Keratinocyte (primary cell): ENCODE measurements at regions not wholly inside any gene's neighbourhood (a gene's known extent, or its start where the extent isn't known, plus 50 kb on each side); places are given as distances from the start of the nearest gene placed in this dataset.

Experiments
- EZH2 ChIP-seq: IDR thresholded peaks from one replicate; pipeline ENCODE4 v1.6.1; 2012; ENCODE audit warnings: inconsistent platforms, mild to moderate bottlenecking, low read length, moderate library complexity
- TF ChIP-seq, protein P1 (sequence below), 3 experiments: IDR thresholded peaks in 1 of 3; conservative IDR thresholded peaks in 1 of 3; optimal IDR thresholded peaks in 1 of 3; 2 replicates in 2 of 3; 3 replicates in 1 of 3; pipeline versions ENCODE3 to v1.5.1; 2011; ENCODE audit warnings: low read length in 3 of 3, mild to moderate bottlenecking in 3 of 3, moderate library complexity in 2 of 3, control low read depth in 1 of 3, inconsistent platforms in 1 of 3; ENCODE audit not compliant: insufficient read depth in 2 of 3; ENCODE audit errors: extremely low read depth in 1 of 3

DNA sequence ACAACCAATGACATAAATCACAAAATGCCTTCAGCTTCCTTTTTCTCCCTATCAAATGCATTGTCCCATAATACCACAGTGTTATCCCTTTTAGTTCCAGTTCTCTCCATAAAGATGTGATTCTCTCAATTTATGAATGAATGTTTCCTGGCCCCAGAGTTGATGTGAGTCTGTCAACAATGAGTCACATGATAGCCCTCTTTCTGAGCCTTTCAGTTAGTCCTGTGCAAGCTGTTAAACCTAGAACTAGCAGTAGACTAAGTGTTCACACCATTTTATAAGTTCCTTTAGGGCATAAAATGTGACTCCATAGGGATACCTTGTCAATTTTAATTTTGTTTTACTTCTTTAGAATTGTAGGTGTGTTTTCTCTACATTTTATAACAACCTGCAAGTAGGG lies 129.5 kb downstream of the PABPC4L start:
- TF ChIP-seq, protein P1, sequence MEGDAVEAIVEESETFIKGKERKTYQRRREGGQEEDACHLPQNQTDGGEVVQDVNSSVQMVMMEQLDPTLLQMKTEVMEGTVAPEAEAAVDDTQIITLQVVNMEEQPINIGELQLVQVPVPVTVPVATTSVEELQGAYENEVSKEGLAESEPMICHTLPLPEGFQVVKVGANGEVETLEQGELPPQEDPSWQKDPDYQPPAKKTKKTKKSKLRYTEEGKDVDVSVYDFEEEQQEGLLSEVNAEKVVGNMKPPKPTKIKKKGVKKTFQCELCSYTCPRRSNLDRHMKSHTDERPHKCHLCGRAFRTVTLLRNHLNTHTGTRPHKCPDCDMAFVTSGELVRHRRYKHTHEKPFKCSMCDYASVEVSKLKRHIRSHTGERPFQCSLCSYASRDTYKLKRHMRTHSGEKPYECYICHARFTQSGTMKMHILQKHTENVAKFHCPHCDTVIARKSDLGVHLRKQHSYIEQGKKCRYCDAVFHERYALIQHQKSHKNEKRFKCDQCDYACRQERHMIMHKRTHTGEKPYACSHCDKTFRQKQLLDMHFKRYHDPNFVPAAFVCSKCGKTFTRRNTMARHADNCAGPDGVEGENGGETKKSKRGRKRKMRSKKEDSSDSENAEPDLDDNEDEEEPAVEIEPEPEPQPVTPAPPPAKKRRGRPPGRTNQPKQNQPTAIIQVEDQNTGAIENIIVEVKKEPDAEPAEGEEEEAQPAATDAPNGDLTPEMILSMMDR (optimal IDR thresholded peaks at IDR 0.05 in 1 of 3, IDR thresholded peaks at IDR 0.05 in 1 of 3, conservative IDR thresholded peaks at IDR 0.05 in 1 of 3; ENCODE audit: extremely low read depth in 1 of 3, insufficient read depth in 2 of 3, low read length in 3 of 3), result no peak
- no peak for TF ChIP-seq EZH2
